ENCODE measurements at regions not wholly inside any gene's neighbourhood (a gene's known extent, or its start where the extent isn't known, plus 50 kb on each side); places are given as distances from the start of the nearest gene placed in this dataset.

DNA sequence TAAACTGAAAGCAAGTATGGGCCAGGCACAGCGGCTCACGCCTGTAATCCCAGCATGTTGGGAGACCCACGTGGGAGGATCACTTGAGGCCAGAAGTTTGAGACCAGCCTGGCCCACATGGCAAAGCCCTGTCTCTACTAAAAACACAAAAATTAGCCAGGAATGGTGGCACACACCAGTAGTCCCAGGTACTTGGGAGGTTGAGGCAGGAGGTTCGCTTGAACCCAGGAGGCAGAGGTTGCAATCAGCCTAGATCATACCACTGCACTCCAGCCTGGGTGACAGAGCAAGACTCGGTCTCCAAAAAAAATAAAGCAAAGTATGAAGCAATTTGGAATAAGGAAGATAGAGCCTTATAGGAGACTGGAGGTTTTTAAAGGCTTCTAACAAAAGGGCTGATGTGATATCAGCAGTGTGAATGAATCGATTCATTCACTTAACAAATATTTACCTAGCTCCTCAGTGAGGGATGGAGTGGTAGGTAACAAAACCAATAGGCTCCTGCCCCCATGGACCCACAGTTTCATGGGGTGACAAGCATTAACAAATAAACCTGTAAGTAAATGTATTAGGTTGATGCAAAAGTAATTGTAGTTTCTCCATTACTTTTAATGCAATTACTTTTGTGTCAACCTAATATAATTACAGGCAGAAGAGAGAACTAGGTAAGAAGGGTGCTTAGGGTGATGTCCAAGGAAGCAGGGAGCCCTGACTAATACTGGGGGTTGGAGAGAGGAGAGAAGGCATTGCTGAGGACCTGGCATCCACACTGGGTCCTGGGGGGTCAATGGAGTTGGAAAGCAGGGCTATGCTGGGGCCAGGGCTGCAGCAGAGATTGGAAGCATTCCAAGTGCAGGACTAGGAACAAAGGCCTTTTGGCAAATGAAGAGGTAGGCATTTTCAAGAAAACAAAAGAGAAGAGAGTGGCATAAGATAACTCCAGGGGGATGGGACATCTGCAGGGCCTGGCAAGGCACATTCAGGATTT is 195.4 kb upstream of the ARL4C start:
- no peak for TF ChIP-seq CTCF (conservative IDR thresholded peaks at IDR 0.05; ENCODE audit: low read length)
- no peak overlapping the region for H3K4me3 ChIP-seq (ENCODE audit: low read length)
- no peak for DNase-seq (ENCODE audit: low read depth)

DNA sequence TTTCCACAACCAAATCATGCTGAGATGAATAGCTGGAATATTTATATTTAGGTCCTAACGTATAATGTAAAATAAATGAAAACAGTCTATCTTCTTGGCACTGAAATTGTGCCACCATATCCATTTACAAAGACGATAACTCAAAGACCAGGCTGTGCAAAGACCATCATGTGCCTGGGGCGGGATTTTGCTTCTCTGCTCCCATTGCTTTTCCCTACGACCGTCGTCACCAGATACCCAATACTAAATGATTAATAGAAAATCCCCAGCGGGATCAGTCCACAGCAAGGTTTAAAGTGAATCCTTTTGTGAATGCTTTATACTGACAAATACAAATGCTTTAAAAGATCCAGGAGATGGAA is 194.3 kb upstream of the ARL4C start:
- DNase-seq (ENCODE audit: low read depth): no peak
- no peak overlapping the region for H3K4me3 ChIP-seq (ENCODE audit: low read length)
- TF ChIP-seq CTCF (conservative IDR thresholded peaks at IDR 0.05; ENCODE audit: low read length): no peak

DNA sequence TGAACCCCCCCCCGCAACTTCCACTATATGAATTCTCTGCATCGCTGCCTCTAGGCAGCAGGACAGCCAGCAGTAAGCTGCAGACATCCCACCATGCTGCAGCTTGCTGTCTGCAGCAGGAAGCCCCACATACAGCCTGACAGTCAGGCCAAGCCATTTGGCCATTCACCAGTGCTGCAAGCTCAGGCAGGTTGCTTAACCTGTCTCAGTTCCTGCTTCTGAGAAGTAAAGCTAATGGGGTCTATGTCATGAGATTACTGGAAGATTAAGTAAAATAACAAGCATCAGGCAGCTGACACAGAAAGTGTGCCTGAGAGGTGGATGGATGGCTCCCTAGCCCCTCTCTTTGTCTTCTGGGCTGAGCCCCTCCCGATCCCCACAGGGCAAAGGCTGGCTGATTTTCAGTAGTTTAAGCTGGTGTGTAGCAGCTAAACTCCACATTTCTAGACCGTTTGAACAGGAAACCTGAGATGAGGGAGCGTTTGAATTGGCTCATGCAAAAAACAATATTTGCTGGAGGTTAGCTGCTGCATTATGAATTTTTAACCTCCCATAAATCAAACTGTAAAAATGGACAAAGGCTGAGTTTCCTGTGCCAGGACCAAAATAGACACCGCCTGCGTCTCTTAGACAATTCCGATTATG is 193.8 kb upstream of the ARL4C start:
- DNase-seq (ENCODE audit: low read depth): peak; percentile 56
- H3K4me3 ChIP-seq (ENCODE audit: low read length): no peak overlapping the region
- no peak for TF ChIP-seq CTCF (conservative IDR thresholded peaks at IDR 0.05; ENCODE audit: low read length)

- TF ChIP-seq CTCF (conservative IDR thresholded peaks at IDR 0.05; ENCODE audit: low read length): no peak
- H3K4me3 ChIP-seq (ENCODE audit: low read length): no peak overlapping the region
- DNase-seq (ENCODE audit: low read depth): no peak
Measured at GRCh38 chr2:234689911-234690379, 193.1 kb upstream of the ARL4C start.

GRCh38 chr2:234687718-234688475 is 191.0 kb upstream of the ARL4C start:
- TF ChIP-seq CTCF (conservative IDR thresholded peaks at IDR 0.05; ENCODE audit: low read length): no peak
- DNase-seq (ENCODE audit: low read depth): no peak
- no peak overlapping the region for H3K4me3 ChIP-seq (ENCODE audit: low read length)

DNA sequence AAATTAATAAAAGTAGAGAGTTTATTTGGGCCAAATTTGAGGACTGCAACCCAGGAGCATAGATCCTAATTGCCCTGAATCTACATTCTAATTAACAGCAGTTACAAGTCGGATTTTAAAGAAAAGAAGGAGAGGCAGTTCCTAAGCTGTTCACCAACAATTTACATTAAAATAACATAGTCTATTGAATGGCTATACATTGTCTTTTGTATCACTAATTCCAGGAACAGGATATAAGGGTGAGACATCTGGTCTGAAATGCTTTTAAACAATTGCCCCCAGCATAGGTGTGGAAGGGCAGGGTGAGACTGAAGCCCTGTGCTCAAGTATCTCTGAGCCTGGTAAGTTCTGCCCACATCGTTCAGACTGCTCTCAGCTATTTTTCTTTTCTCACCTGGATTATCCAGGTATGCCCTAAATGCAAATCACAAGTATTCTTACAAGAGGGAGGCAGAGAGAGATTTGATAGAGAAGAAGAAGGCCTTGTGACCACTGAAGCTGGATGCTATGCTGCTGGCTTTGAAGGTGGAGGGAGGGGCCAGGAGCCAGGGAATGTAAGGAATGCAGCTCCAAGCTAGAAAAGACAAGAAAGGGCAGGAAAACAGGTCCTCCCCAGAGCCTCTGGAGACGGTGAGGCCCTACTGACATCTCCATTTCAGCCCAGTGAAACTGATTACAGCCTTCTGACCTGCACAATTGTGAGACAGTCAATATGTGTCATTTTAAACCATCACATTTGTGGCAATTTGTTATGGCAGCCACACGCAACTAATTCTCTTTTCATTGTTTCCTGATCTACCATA is 189.4 kb upstream of the ARL4C start:
- no peak for TF ChIP-seq CTCF (conservative IDR thresholded peaks at IDR 0.05; ENCODE audit: low read length)
- DNase-seq (ENCODE audit: low read depth): peak; percentile 67
- H3K4me3 ChIP-seq (ENCODE audit: low read length): no peak overlapping the region
